ENCODE measurements at regions not wholly inside any gene's neighbourhood (a gene's known extent, or its start where the extent isn't known, plus 50 kb on each side); places are given as distances from the start of the nearest gene placed in this dataset.

DNA sequence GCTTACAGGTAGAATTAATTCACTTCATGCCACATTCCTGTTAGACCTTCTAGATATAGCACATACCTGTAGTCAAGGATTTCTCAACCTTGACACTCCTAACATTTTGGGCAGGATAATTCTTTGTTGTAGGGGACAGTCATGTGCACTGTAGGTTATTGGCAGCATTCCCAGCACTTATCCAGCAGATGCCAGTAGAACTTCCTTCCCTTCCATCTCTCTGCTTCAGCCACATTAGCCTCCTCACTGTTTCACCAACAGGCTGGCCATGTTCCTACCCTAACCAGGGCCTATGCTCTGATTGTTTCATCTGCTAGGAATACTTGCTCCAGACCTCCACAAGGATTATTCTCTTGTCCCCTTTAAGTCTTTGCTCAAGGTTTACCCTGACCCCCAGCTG lies 68.0 kb upstream of the STAC start:
- H3K4me3 ChIP-seq (ENCODE audit: low read depth, low read length), result no peak overlapping the region
- no peak for DNase-seq (ENCODE audit: low read depth)
- no peak for TF ChIP-seq MAX (IDR thresholded peaks at IDR 0.05; ENCODE audit: low read depth, low read length)
- TF ChIP-seq POLR2A (IDR thresholded peaks at IDR 0.05; ENCODE audit: extremely low read depth, insufficient read length), result no peak
- TF ChIP-seq MYC (IDR thresholded peaks at IDR 0.05; ENCODE audit: low read depth, low read length), result no peak
- TF ChIP-seq CTCF (IDR thresholded peaks at IDR 0.05; ENCODE audit: low read depth, low read length), result no peak

DNA sequence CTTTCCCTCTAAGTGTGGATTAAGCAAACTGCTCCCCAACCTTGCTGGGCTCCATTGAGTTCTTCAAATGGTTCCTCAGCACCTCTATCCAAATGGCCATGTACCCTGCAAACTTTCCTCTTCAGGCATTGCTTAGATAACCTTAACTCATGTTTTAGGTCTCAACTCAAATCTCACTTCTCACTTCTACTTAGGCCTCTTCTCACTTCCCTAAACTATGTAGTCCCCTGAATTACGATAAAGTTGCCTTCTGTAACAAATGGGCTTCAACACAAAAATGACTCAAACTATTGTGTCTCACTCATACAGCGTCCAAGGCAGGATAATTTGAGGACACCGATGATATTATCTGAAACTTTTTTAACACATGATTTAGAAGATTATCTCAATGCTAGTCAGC lies 62.4 kb upstream of the STAC start:
- TF ChIP-seq CTCF (IDR thresholded peaks at IDR 0.05; ENCODE audit: low read depth, low read length), result no peak
- TF ChIP-seq MAX (IDR thresholded peaks at IDR 0.05; ENCODE audit: low read depth, low read length), result no peak
- TF ChIP-seq POLR2A (IDR thresholded peaks at IDR 0.05; ENCODE audit: extremely low read depth, insufficient read length), result no peak
- TF ChIP-seq MYC (IDR thresholded peaks at IDR 0.05; ENCODE audit: low read depth, low read length), result no peak
- no peak overlapping the region for H3K4me3 ChIP-seq (ENCODE audit: low read depth, low read length)
- no peak for DNase-seq (ENCODE audit: low read depth)

DNA sequence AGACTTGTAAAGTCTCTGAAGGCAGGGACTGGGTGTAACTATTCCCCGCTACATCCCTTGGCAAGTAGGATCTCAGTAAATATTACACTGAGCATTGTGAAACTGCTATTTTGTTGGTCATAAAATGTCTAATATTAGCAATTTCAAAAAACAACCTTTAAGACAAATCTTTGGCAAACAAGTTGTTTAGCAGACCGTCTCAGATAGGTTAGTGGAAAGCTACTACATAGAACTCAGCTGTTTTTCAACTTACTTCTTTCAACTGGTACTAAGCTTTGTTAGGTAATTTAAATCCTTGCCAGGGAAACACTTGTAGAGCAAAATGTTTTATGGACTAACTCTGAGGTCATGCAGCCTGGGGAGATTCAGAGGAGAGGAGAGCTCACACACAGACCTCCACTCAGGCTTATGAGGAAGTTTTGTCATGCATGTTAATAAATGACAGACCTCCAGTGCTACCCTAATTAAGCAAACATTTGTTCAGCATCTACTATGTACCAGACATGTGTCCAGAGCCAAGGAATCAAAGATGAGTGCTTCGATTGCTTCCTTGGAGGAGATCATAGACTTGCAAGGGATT lies 61.6 kb upstream of the STAC start:
- DNase-seq (ENCODE audit: low read depth), result no peak
- TF ChIP-seq CTCF (IDR thresholded peaks at IDR 0.05; ENCODE audit: low read depth, low read length) (no peak), MYC (IDR thresholded peaks at IDR 0.05; ENCODE audit: low read depth, low read length) (no peak), POLR2A (IDR thresholded peaks at IDR 0.05; ENCODE audit: extremely low read depth, insufficient read length) (no peak), MAX (IDR thresholded peaks at IDR 0.05; ENCODE audit: low read depth, low read length) (no peak)
- H3K4me3 ChIP-seq (ENCODE audit: low read depth, low read length), result no peak overlapping the region

GRCh38 chr3:36319680-36320079 lies 60.6 kb upstream of the STAC start:
- no peak for DNase-seq (ENCODE audit: low read depth)
- no peak for TF ChIP-seq CTCF (IDR thresholded peaks at IDR 0.05; ENCODE audit: low read depth, low read length)
- TF ChIP-seq MYC (IDR thresholded peaks at IDR 0.05; ENCODE audit: low read depth, low read length), result no peak
- TF ChIP-seq POLR2A (IDR thresholded peaks at IDR 0.05; ENCODE audit: extremely low read depth, insufficient read length), result no peak
- TF ChIP-seq MAX (IDR thresholded peaks at IDR 0.05; ENCODE audit: low read depth, low read length), result no peak
- H3K4me3 ChIP-seq (ENCODE audit: low read depth, low read length), result no peak overlapping the region
